GM12878 (cell line): ENCODE measurements at regions not wholly inside any gene's neighbourhood (a gene's known extent, or its start where the extent isn't known, plus 50 kb on each side); places are given as distances from the start of the nearest gene placed in this dataset.

Experiments used
- ATAC-seq: fragments of 200-7000 bp; cut with Tn5 transposase; 3 replicates; pipeline ENCODE4 v1.9.1; 2020; ENCODE audit warnings: mild to moderate bottlenecking, moderate library complexity
- BruUV-seq: library from RNA; stranded (reverse); fragments of 400-500 nt; replicated peaks from 2 replicates; lab custom pipeline; 2021; lab: Mats Ljungman, UMichigan
- CTCF ChIA-PET: fragments of 300-600 bp; sonication (Branson Sonifier 250); formaldehyde crosslinking; extraction: SDS; loops from one replicate; lab custom pipeline; 2021; ENCODE audit warnings: inconsistent platforms; lab: Yijun Ruan, JAX
- POLR2A ChIA-PET: fragments of 350-600 bp; formaldehyde crosslinking; extraction: SDS; loops from one replicate; lab custom pipeline; 2021; ENCODE audit warnings: inconsistent platforms; lab: Charles Lee
- RAD21 ChIA-PET: fragments of 300-600 bp; sonication (Branson Sonifier 250); formaldehyde crosslinking; loops from one replicate; lab custom pipeline; 2023; ENCODE audit warnings: antibody characterized with exemption; ENCODE audit not compliant: unreplicated experiment; lab: Charles Lee
- SMC1A ChIA-PET: fragments of 300-600 bp; sonication (Branson Sonifier 250); formaldehyde crosslinking; loops from one replicate; lab custom pipeline; 2023; ENCODE audit not compliant: unreplicated experiment, uncharacterized antibody; lab: Charles Lee
- DNase-seq: peaks from one replicate; pipeline ENCODE4 v3.0.0-alpha.2; 2011; ENCODE audit warnings: low read depth, low spot score
- FAIRE-seq: peaks from 3 replicates; lab custom pipeline; 2011; peaks lifted over from hg19 to GRCh38; lab: Jason Lieb, UNC
- H2AFZ ChIP-seq: 2 replicates; pipeline ENCODE4 v1.6.0; 2011; ENCODE audit warnings: low read depth, low read length, control low read depth; ENCODE audit not compliant: control insufficient read depth
- H3K27ac ChIP-seq: 2 replicates; pipeline ENCODE4 v1.5.1; 2011; ENCODE audit warnings: control low read depth; ENCODE audit not compliant: control insufficient read depth, insufficient read depth
- H3K27me3 ChIP-seq, 2 experiments: replicated peaks in 1 of 2; 2 replicates each; pipeline versions ENCODE4 v1.6.0 to v1.6.1; 2011; ENCODE audit warnings: low read length in 1 of 2; ENCODE audit not compliant: control insufficient read depth in 2 of 2, insufficient read depth in 2 of 2
- H3K36me3 ChIP-seq, 2 experiments: 2 replicates each; pipeline ENCODE4 v1.5.1; 2011; ENCODE audit warnings: low read length in 1 of 2; ENCODE audit not compliant: control insufficient read depth in 2 of 2, insufficient read depth in 2 of 2
- H3K4me1 ChIP-seq: 2 replicates; pipeline ENCODE4 v1.6.1; 2011; ENCODE audit warnings: mild to moderate bottlenecking, low read length, moderate library complexity, mixed read lengths; ENCODE audit not compliant: control insufficient read depth, insufficient read depth
- H3K4me2 ChIP-seq: 2 replicates; pipeline ENCODE4 v1.6.0; 2011; ENCODE audit warnings: control low read depth; ENCODE audit not compliant: control insufficient read depth, insufficient read depth
- H3K4me3 ChIP-seq: fragments of 200-600 bp; sonication (generic); 2 replicates; pipeline ENCODE4 v1.5.1; 2016
- H3K79me2 ChIP-seq: 2 replicates; pipeline ENCODE4 v1.6.0; 2011; ENCODE audit warnings: low read length; ENCODE audit not compliant: control insufficient read depth, insufficient read depth
- H3K9ac ChIP-seq: 2 replicates; pipeline ENCODE4 v1.8.0; 2011; ENCODE audit warnings: low read length, control low read depth, mixed read lengths; ENCODE audit not compliant: control insufficient read depth, insufficient read depth
- H3K9me3 ChIP-seq: replicated peaks from 3 replicates; pipeline ENCODE4 v1.5.1; 2011; ENCODE audit warnings: mild to moderate bottlenecking, low read length; ENCODE audit not compliant: control insufficient read depth, insufficient read depth
- H4K20me1 ChIP-seq: 2 replicates; pipeline ENCODE4 v1.6.0; 2011; ENCODE audit not compliant: control insufficient read depth, insufficient read depth
- ATF7 ChIP-seq: fragments of 450-650 bp; IDR thresholded peaks from 2 replicates; pipeline ENCODE4 v1.6.1; 2016; ENCODE audit warnings: low read depth, mild to moderate bottlenecking
- CEBPB ChIP-seq, 2 experiments: fragments of 150-350 bp in 1 of 2; IDR thresholded peaks; 2 replicates each; pipeline ENCODE4 v1.6.1; 2012 to 2014; ENCODE audit warnings: low read depth in 2 of 2, low read length in 2 of 2, borderline replicate concordance in 1 of 2, inconsistent platforms in 1 of 2
- NBN ChIP-seq: fragments of 450-650 bp; IDR thresholded peaks from 2 replicates; pipeline ENCODE4 v1.6.1; 2016
- PKNOX1 ChIP-seq: fragments of 450-650 bp; IDR thresholded peaks from 2 replicates; pipeline ENCODE4 v1.6.1; 2016; ENCODE audit warnings: mild to moderate bottlenecking
- POLR2AphosphoS5 ChIP-seq: IDR thresholded peaks from 2 replicates; pipeline ENCODE4 v1.6.1; 2011; ENCODE audit warnings: mild to moderate bottlenecking, low read length, inconsistent platforms
- RB1 ChIP-seq: fragments of 450-650 bp; formaldehyde crosslinking; IDR thresholded peaks from 2 replicates; pipeline ENCODE4 v1.6.1; 2017; ENCODE audit warnings: mild to moderate bottlenecking, borderline replicate concordance
- RFX5 ChIP-seq: IDR thresholded peaks from 2 replicates; pipeline ENCODE4 v1.6.1; 2011; ENCODE audit warnings: low read depth, low read length, improper control_type of control experiment
- SIN3A ChIP-seq: IDR thresholded peaks from 2 replicates; pipeline ENCODE4 v1.6.1; 2012; ENCODE audit warnings: low read depth, low read length, improper control_type of control experiment
- ZNF217 ChIP-seq: fragments of 450-650 bp; IDR thresholded peaks from 2 replicates; pipeline ENCODE4 v1.6.1; 2017; ENCODE audit warnings: antibody characterized with exemption, mild to moderate bottlenecking
- ZNF384 ChIP-seq: IDR thresholded peaks from 2 replicates; pipeline ENCODE4 v1.6.1; 2012; ENCODE audit warnings: low read depth, mild to moderate bottlenecking, low read length, improper control_type of control experiment, borderline replicate concordance
- WGBS: methylation state at CpG from one replicate; pipeline ENCODE4 v1.1.6; 2016; ENCODE audit warnings: low lambda C conversion rate; ENCODE audit not compliant: insufficient replicate concordance, insufficient coverage; ENCODE audit errors: missing lambda C conversion rate; 5-methylcytosine and 5-hydroxymethylcytosine counted together
- in situ Hi-C: fragments of 300-500 bp; cut with MboI; formaldehyde crosslinking; loops from 9 replicates; pipeline ENCODE4 v1.14.3; 2018; ENCODE audit warnings: mixed read lengths
- intact Hi-C: fragments of 100-400 bp; cut with micrococcal nuclease; formaldehyde crosslinking; loops from one replicate; pipeline ENCODE4 v1.14.2; 2022; ENCODE audit not compliant: unreplicated experiment

GRCh38 chr16:79902351-79902750 lies 301.8 kb upstream of the MAF start:
- no peaks in the 10 kb centered on the region for H3K4me1 ChIP-seq
- DNase-seq (no peak), FAIRE-seq (no peak), ATAC-seq (no peak)
- BruUV-seq: no TSS peak
- no peaks in the 10 kb centered on the region for H4K20me1 ChIP-seq
- H3K27ac ChIP-seq: no peak overlapping the region
- intact Hi-C loops (no loop called here), in situ Hi-C loops (no loop called here)
- ChIA-PET POLR2A (no interaction called here), SMC1A (no interaction called here), CTCF (no interaction called here), RAD21 (no interaction called here)
- H3K79me2 ChIP-seq: no peaks in the 10 kb centered on the region
- H3K9ac ChIP-seq: no peak overlapping the region
- H3K4me2 ChIP-seq: no peak overlapping the region
- H2AFZ ChIP-seq: no peak overlapping the region
- H3K27me3 ChIP-seq: no peaks in the 10 kb centered on the region
- H3K9me3 ChIP-seq: no peaks in the 10 kb centered on the region; the same call in 2 of the 3 replicates
- WGBS: 35% methylated on average over 4 of the region's 4 CpGs
- no peaks in the 10 kb centered on the region for H3K36me3 ChIP-seq
- TF ChIP-seq NBN (no peak), RFX5 (no peak), CEBPB (IDR thresholded peaks at IDR 0.05; ENCODE audit: borderline replicate concordance in 1 of 2, low read depth in 2 of 2, low read length in 2 of 2) (no peak)
- H3K4me3 ChIP-seq: no peak overlapping the region

- Histone ChIP-seq H3K9ac (no peak overlapping the region), H3K4me1 (no peaks in the 10 kb centered on the region), H4K20me1 (no peaks in the 10 kb centered on the region), H3K9me3 (no peaks in the 10 kb centered on the region; the same call in 2 of the 3 replicates), H2AFZ (no peak overlapping the region), H3K27ac (no peak overlapping the region), H3K27me3 (no peaks in the 10 kb centered on the region), H3K79me2 (no peaks in the 10 kb centered on the region), H3K4me2 (no peak overlapping the region), H3K4me3 (no peak overlapping the region), H3K36me3 (no peaks in the 10 kb centered on the region)
- in situ Hi-C loops: no loop called here
- SMC1A ChIA-PET: no interaction called here
- intact Hi-C loops: no loop called here
- WGBS: 26% methylated on average over 4 of the region's 4 CpGs
- RAD21 ChIA-PET: no interaction called here
- TF ChIP-seq ATF7: no peak
- no peak for TF ChIP-seq ZNF384
- TF ChIP-seq POLR2AphosphoS5: no peak
- TF ChIP-seq PKNOX1: no peak
- TF ChIP-seq ZNF217: no peak
- no peak for TF ChIP-seq NBN
- no peak for TF ChIP-seq RB1
- no peak for TF ChIP-seq SIN3A
- CTCF ChIA-PET: no interaction called here
- ATAC-seq: no peak
- BruUV-seq: no TSS peak
- no peak for DNase-seq
- POLR2A ChIA-PET: no interaction called here
- no peak for FAIRE-seq
Observed at GRCh38 chr16:79901522-79901921, 301.0 kb upstream of the MAF start.
